ENCODE measurements at regions not wholly inside any gene's neighbourhood (a gene's known extent, or its start where the extent isn't known, plus 50 kb on each side); places are given as distances from the start of the nearest gene placed in this dataset.

GRCh38 chr3:103752986-103753385 is 1318.2 kb downstream of the ZPLD1 start:
- TF ChIP-seq CTCF (IDR thresholded peaks at IDR 0.05) (no peak), ZFX (IDR thresholded peaks at IDR 0.05; ENCODE audit: borderline replicate concordance) (no peak)

Measured in 22Rv1 (cell line).